HepG2 (cell line): ENCODE measurements at regions not wholly inside any gene's neighbourhood (a gene's known extent, or its start where the extent isn't known, plus 50 kb on each side); places are given as distances from the start of the nearest gene placed in this dataset.
A peak's percentile ranks its signal among the peaks of the same experiment; 100 is the strongest.

Experiments
- ATF6 ChIP-seq: sonication (generic); formaldehyde crosslinking; conservative IDR thresholded peaks from 2 replicates; pipeline ENCODE4 v1.4.0; 2020; ENCODE audit warnings: missing genetic modification reagents
- BCL3 ChIP-seq: sonication (generic); formaldehyde crosslinking; IDR thresholded peaks from 2 replicates; pipeline ENCODE4 v1.5.1; 2020; ENCODE audit warnings: mild to moderate bottlenecking, missing genetic modification reagents, moderate library complexity
- CENPX ChIP-seq: sonication (generic); formaldehyde crosslinking; IDR thresholded peaks from 2 replicates; pipeline ENCODE4 v1.9.0; 2021; ENCODE audit warnings: mild to moderate bottlenecking, missing genetic modification reagents, moderate library complexity
- HCFC1 ChIP-seq: fragments of 150-350 bp; IDR thresholded peaks from 2 replicates; pipeline ENCODE4 v1.6.1; 2014; ENCODE audit warnings: low read depth, low read length
- HHEX ChIP-seq: IDR thresholded peaks from 2 replicates; pipeline ENCODE4 v1.6.1; 2016; ENCODE audit warnings: control low read depth
- NFKBIZ ChIP-seq: IDR thresholded peaks from 2 replicates; pipeline ENCODE4 v1.6.1; 2018; ENCODE audit warnings: missing genetic modification reagents, missing compliant biosample characterization
- RBFOX2 ChIP-seq: fragments of 200-400 bp; formaldehyde crosslinking; IDR thresholded peaks from 2 replicates; pipeline ENCODE4 v1.6.1; 2017; ENCODE audit warnings: low read depth, mild to moderate bottlenecking, low read length
- TBX2 ChIP-seq: sonication (generic); formaldehyde crosslinking; IDR thresholded peaks from 2 replicates; pipeline ENCODE4 v1.5.0; 2020; ENCODE audit warnings: missing genetic modification reagents, mild to moderate bottlenecking, borderline replicate concordance
- UBTF ChIP-seq: sonication (generic); formaldehyde crosslinking; IDR thresholded peaks from 2 replicates; pipeline ENCODE4 v1.4.0; 2020; ENCODE audit warnings: mild to moderate bottlenecking, missing genetic modification reagents
- YEATS4 ChIP-seq: sonication (generic); formaldehyde crosslinking; IDR thresholded peaks from 2 replicates; pipeline ENCODE4 v1.4.0; 2020; ENCODE audit warnings: missing genetic modification reagents, borderline replicate concordance
- ZHX1 ChIP-seq: sonication (generic); formaldehyde crosslinking; IDR thresholded peaks from 2 replicates; pipeline ENCODE4 v1.8.1; 2022; ENCODE audit warnings: low read depth, mild to moderate bottlenecking, missing genetic modification reagents
- ZNF17 ChIP-seq: sonication (generic); formaldehyde crosslinking; IDR thresholded peaks from 2 replicates; pipeline ENCODE4 v1.5.0; 2020; ENCODE audit warnings: mild to moderate bottlenecking, missing genetic modification reagents
- ZNF33B ChIP-seq: sonication (generic); formaldehyde crosslinking; IDR thresholded peaks from 2 replicates; pipeline ENCODE4 v1.5.1; 2020; ENCODE audit warnings: mild to moderate bottlenecking, missing genetic modification reagents
- ZNF362 ChIP-seq: sonication (generic); formaldehyde crosslinking; IDR thresholded peaks from 2 replicates; pipeline ENCODE4 v1.4.0; 2020; ENCODE audit warnings: missing genetic modification reagents, mild to moderate bottlenecking, borderline replicate concordance
- ZNF7 ChIP-seq: IDR thresholded peaks from 2 replicates; pipeline ENCODE4 v1.6.1; 2016; ENCODE audit warnings: missing biosample characterization, missing genetic modification reagents
- ZNF790 ChIP-seq: sonication (generic); formaldehyde crosslinking; IDR thresholded peaks from 2 replicates; pipeline ENCODE4 v1.8.0; 2022; ENCODE audit warnings: missing genetic modification reagents, mild to moderate bottlenecking, borderline replicate concordance
- TF ChIP-seq, protein P1 (sequence below): sonication (generic); formaldehyde crosslinking; IDR thresholded peaks from 2 replicates; pipeline ENCODE4 v1.9.0; 2021; ENCODE audit warnings: missing genetic modification reagents, borderline replicate concordance
- TF ChIP-seq, protein P2 (sequence below): sonication (generic); formaldehyde crosslinking; IDR thresholded peaks from 2 replicates; pipeline ENCODE4 v1.8.0; 2022; ENCODE audit warnings: mild to moderate bottlenecking, missing genetic modification reagents, borderline replicate concordance

DNA sequence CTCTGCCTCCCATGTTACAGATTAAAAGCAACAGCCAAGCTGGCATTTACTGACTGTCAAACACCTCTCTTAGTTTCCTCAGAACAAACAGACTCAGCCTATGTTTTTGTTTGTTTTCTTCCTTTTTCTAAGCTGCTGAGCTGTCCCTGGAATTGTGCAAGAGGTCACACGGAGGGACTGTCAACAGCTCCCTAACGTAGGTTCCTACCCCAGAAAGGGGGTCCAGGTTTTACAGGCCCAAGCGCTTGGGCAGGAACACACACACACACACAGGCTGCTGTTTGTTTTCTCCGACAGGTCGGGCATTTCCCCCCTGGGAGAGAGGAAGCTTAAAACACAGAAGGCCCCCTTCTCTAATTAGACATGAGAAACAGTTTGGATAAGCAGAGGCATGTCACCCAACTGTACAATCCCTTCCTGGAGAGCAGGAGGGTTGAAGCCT lies 739.6 kb upstream of the TBX3 start (continued):
- TF ChIP-seq BCL3 (CRISPR knock-in tag) (no peak), YEATS4 (CRISPR knock-in tag) (peak; percentile 83), HCFC1 (no peak), CENPX (CRISPR knock-in tag) (no peak), HHEX (CRISPR knock-in tag) (peak; percentile 64; the same call in 1 of the 2 replicates), TBX2 (CRISPR knock-in tag) (peak; percentile 100), ZNF33B (no peak), UBTF (CRISPR knock-in tag) (peak; percentile 76), ZNF790 (CRISPR knock-in tag) (no peak), ZNF17 (CRISPR knock-in tag) (no peak), ZHX1 (peak; percentile 66), NFKBIZ (peak; percentile 98), ZNF7 (CRISPR knock-in tag) (no peak), ZNF362 (peak; percentile 72; the same call in 1 of the 2 replicates), RBFOX2 (no peak; the same call in 1 of the 2 replicates), ATF6 (CRISPR knock-in tag) (0 out of 2 replicates have a peak, but pooled peaks have one; percentile 47)
- TF ChIP-seq, protein P1, sequence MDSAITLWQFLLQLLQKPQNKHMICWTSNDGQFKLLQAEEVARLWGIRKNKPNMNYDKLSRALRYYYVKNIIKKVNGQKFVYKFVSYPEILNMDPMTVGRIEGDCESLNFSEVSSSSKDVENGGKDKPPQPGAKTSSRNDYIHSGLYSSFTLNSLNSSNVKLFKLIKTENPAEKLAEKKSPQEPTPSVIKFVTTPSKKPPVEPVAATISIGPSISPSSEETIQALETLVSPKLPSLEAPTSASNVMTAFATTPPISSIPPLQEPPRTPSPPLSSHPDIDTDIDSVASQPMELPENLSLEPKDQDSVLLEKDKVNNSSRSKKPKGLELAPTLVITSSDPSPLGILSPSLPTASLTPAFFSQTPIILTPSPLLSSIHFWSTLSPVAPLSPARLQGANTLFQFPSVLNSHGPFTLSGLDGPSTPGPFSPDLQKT (CRISPR knock-in tag): no peak
- TF ChIP-seq, protein P2, sequence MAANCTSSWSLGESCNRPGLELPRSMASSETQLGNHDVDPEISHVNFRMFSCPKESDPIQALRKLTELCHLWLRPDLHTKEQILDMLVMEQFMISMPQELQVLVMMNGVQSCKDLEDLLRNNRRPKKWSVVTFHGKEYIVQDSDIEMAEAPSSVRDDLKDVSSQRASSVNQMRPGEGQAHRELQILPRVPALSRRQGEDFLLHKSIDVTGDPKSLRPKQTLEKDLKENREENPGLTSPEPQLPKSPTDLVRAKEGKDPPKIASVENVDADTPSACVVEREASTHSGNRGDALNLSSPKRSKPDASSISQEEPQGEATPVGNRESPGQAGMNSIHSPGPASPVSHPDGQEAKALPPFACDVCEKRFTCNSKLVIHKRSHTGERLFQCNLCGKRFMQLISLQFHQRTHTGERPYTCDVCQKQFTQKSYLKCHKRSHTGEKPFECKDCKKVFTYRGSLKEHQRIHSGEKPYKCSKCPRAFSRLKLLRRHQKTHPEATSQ: no peak
